ENCODE measurements at regions not wholly inside any gene's neighbourhood (a gene's known extent, or its start where the extent isn't known, plus 50 kb on each side); places are given as distances from the start of the nearest gene placed in this dataset.

DNA sequence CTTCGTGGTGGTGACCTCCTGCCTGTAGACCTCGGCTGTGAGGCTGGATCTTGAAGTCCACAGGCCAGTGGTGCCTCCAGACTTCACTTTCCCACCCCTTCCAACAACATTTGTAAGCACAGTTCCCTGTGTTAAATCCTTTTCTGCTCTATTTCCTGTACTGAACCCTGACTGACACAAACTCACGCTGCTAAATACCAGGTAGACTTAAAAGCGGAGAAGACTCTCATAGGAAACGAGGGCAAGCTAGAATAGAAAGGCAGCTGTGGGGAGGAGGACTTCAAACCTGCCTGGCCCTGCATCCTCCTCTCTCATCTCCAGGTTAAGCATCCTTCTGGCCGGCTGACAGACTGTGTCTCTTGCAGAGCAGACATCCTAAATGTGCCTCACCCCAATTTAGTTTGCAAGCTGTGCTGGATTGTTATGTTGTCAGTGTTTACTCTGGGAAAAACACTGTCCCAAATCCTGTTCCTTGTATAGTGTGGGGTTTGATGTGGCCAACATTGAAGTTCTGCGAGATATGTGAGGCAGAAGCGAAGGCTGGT lies 58.5 kb upstream of the LARS2 start:
- intact Hi-C loops (cut with micrococcal nuclease; ENCODE audit: unreplicated experiment): loop anchor here (10.0 kb wide), 1 partner anchor 305 kb away; the partner anchor contains the start of gene CLEC3B
- no TSS peak for BruUV-seq (replicated peaks)
- TF ChIP-seq TCF7L2 (IDR thresholded peaks at IDR 0.05; ENCODE audit: low read depth, low read length): no peak
- TF ChIP-seq, protein P1, sequence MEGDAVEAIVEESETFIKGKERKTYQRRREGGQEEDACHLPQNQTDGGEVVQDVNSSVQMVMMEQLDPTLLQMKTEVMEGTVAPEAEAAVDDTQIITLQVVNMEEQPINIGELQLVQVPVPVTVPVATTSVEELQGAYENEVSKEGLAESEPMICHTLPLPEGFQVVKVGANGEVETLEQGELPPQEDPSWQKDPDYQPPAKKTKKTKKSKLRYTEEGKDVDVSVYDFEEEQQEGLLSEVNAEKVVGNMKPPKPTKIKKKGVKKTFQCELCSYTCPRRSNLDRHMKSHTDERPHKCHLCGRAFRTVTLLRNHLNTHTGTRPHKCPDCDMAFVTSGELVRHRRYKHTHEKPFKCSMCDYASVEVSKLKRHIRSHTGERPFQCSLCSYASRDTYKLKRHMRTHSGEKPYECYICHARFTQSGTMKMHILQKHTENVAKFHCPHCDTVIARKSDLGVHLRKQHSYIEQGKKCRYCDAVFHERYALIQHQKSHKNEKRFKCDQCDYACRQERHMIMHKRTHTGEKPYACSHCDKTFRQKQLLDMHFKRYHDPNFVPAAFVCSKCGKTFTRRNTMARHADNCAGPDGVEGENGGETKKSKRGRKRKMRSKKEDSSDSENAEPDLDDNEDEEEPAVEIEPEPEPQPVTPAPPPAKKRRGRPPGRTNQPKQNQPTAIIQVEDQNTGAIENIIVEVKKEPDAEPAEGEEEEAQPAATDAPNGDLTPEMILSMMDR (IDR thresholded peaks at IDR 0.05): no peak
- no peak for TF ChIP-seq REST (IDR thresholded peaks at IDR 0.05; ENCODE audit: insufficient read depth in 1 of 2, low read depth in 2 of 2, low read length in 1 of 2)
- TF ChIP-seq POLR2AphosphoS5 (IDR thresholded peaks at IDR 0.05; ENCODE audit: low read depth, low read length): no peak
- TF ChIP-seq SIN3A (IDR thresholded peaks at IDR 0.05; ENCODE audit: borderline replicate concordance, insufficient read depth, low read depth, low read length): no peak

DNA sequence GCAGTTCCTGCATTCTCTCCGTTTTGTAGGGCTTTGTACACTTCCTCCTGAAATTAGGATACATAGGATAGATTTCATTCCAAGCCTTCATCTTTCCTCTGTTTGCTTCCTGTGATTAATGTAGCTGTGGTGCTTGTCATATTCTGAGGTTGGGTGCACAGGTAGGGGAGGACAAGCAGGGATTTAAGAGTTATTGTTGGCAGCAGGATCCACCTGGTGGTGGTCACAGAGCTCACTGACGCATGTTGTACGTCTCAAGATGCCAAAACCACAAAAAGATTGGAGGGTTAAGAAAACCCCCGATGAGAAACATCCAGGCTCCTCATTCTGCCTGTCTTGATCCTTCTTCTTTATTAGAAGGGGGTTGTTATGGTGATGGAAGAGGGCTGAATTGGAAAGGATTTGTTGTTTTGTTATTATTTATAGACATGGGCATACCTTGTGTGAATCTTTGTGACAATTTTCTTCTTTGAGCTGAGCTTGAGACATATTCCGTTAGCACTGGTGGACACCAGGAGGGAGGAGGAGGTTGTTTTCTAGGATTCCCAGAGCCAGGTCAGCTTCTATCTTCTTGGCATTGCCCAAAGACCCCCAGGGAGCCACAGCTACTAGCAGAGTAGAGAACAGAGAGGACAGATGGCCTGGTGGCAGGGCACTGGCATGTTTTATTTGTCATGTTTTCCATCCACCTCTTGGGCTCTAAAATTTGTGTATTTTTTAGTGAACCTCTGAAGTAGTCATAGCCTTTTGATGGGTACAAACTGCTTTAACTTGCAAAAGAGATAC lies 57.7 kb upstream of the LARS2 start:
- no peaks in the 10 kb centered on the region for H3K36me3 ChIP-seq (ENCODE audit: control insufficient read depth, insufficient read depth, low read length)
- in situ Hi-C loops (cut with HindIII; ENCODE audit: low pct_unique_long_range_greater_than_20kb, low sequenced_read_pairs): no loop called here
- no peaks in the 10 kb centered on the region for H3K9me3 ChIP-seq (ENCODE audit: control insufficient read depth, insufficient read depth, low read depth, low read length)
- CTCF ChIA-PET: no interaction called here
- H3K4me3 ChIP-seq (ENCODE audit: low read depth in 2 of 2, low read length in 2 of 2): no peak overlapping the region
- no peaks in the 10 kb centered on the region for H3K4me1 ChIP-seq (ENCODE audit: control insufficient read depth, insufficient read depth, low read length)
- peaks cover 4% of the 10 kb centered on the region for H3K27me3 ChIP-seq (ENCODE audit: control insufficient read depth, insufficient read depth, low read length)
- TF ChIP-seq TCF7L2 (IDR thresholded peaks at IDR 0.05; ENCODE audit: low read depth, low read length) (no peak), SIN3A (IDR thresholded peaks at IDR 0.05; ENCODE audit: borderline replicate concordance, insufficient read depth, low read depth, low read length) (no peak), POLR2AphosphoS5 (IDR thresholded peaks at IDR 0.05; ENCODE audit: low read depth, low read length) (no peak), REST (IDR thresholded peaks at IDR 0.05; ENCODE audit: insufficient read depth in 1 of 2, low read depth in 2 of 2, low read length in 1 of 2) (no peak)
- TF ChIP-seq, protein P1 (IDR thresholded peaks at IDR 0.05): no peak
- POLR2A ChIA-PET: interaction anchor here (0.5 kb wide), 1 partner anchor 1194 kb away, joined by 5 read pairs; no protein-coding TSS in a partner anchor
- ATAC-seq (no peak), DNase-seq (ENCODE audit: low read depth, low spot score) (no peak)
- BruUV-seq (replicated peaks): no TSS peak
- H3K27ac ChIP-seq (ENCODE audit: low read length): no peak overlapping the region
- intact Hi-C loops (cut with micrococcal nuclease; ENCODE audit: unreplicated experiment): no loop called here

More for the DNA sequence above, 58.5 kb upstream of the LARS2 start:
- Histone ChIP-seq H3K36me3 (ENCODE audit: control insufficient read depth, insufficient read depth, low read length) (no peaks in the 10 kb centered on the region), H3K27ac (ENCODE audit: low read length) (no peak overlapping the region), H3K4me1 (ENCODE audit: control insufficient read depth, insufficient read depth, low read length) (no peaks in the 10 kb centered on the region), H3K9me3 (ENCODE audit: control insufficient read depth, insufficient read depth, low read depth, low read length) (no peaks in the 10 kb centered on the region), H3K27me3 (ENCODE audit: control insufficient read depth, insufficient read depth, low read length) (peaks cover 4% of the 10 kb centered on the region), H3K4me3 (ENCODE audit: low read depth in 2 of 2, low read length in 2 of 2) (no peak overlapping the region)
- in situ Hi-C loops (cut with HindIII; ENCODE audit: low pct_unique_long_range_greater_than_20kb, low sequenced_read_pairs): no loop called here
- ChIA-PET POLR2A (no interaction called here), CTCF (no interaction called here)
- DNase-seq (ENCODE audit: low read depth, low spot score) (no peak), ATAC-seq (no peak)
